NCI-H2081 (cell line): ENCODE measurements at regions not wholly inside any gene's neighbourhood (a gene's known extent, or its start where the extent isn't known, plus 50 kb on each side); places are given as distances from the start of the nearest gene placed in this dataset.
"Not testable (repeated sequence)": the region's sequence is repeated elsewhere in the genome, so short reads cannot be mapped to it uniquely, and the experiment has no call there.

Source experiments
- DNase-seq, 2 experiments: peaks; one replicate each; lab custom pipeline; 2025; lab: John Stamatoyannopoulos, UW

DNA sequence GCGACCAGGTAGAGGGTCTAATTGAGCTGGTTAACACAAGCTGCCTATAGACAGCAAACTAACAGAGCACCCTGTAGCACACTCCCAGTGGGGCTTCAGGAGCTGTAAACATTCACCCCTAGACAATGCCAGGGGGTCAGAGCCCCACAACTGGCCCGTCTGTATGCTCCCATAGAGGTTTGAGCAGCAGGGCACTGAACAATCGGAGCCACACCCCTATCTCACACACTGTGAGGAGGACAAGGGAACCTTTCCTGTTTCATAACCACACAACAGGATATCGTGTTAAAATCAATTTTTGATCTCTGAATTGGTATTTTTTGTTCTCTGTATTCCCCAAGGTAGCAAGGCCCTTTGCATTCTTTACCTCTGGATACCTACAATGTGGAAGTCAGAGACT, 266.1 kb downstream of the SPRY2 start:
- DNase-seq, result no peak

GRCh38 chr13:80074143-80074752, 266.7 kb downstream of the SPRY2 start:
- DNase-seq, result no peak

DNA sequence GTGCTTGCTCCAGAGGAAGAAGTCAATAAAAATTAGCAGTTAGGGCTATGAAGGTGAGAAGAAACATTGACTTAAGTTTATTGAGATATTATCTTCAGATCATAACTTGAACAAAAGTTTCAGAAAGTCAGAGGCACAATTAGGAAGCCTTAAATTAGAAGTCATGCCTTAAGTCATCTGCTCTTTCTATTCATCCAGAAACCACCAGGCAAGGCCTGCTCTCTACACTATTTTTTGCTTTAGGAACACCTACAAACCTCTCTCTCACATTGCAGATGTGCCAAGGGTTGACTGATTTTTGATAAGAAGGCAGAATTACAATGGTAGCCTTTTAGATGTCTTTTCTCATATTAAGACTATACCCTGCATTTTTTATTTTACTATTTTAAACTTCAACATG, 268.7 kb downstream of the SPRY2 start:
- DNase-seq, result no peak

- no peak for DNase-seq
Measured at GRCh38 chr13:80070024-80070703, 270.8 kb downstream of the SPRY2 start.

DNA sequence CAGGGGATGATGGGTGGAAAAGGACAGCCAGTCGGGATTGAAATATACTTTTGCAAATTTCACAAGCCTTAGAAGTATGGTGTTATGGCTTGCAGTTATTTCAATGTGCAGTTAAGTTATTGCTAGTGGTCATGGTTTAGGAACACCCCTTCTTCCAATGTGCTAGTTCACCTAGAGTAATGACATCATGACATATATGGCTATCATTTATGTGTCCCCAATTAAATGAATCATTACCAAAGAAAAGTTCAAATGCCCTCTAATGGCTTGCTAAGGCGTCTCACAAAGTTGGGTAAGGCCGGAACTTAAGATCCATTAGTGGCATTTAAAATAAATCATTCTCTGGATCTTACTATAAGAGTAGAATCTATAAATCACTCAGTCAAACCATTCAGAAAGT, 271.6 kb downstream of the SPRY2 start:
- DNase-seq, result no peak

DNA sequence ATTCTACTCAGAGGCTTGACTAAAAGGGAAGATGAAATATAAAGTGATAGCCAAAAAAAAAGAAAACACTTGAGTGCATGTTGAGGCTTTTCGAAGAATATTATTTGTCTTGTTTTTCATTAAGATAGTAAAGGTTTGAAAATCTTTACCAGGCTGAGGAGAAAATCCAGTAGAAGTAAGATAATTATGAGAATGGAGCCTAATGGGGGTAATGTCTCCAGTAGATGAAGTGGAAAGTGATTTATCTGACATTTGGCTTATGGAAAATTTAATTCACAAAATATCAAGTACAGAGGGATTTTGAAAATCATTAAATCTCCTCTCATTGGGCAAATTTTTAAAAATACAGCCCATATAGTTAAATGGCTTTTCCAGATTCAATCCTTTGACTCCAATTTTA, 274.9 kb downstream of the SPRY2 start:
- no peak for DNase-seq

- not testable (repeated sequence) for DNase-seq
Measured at GRCh38 chr13:80062416-80062815, 278.5 kb downstream of the SPRY2 start.

DNA sequence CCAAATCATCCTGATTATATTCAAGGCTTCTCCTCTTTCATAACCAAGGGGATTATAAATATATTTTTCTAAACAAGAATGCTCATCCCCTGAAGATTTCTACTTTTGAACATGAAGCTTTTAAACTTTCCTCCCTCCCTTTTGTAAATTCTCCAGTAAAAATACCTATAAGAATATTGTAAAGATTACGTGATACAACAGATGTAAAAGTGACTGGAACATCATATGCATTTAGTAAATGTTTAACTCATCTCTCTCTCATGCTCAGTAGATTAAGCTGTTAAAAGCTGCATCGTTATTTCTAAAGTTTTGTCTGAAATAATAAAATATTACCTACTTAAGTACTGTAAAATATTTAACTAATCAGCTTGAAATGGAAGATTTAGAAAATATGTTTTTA, 281.1 kb downstream of the SPRY2 start:
- DNase-seq, result no peak

DNA sequence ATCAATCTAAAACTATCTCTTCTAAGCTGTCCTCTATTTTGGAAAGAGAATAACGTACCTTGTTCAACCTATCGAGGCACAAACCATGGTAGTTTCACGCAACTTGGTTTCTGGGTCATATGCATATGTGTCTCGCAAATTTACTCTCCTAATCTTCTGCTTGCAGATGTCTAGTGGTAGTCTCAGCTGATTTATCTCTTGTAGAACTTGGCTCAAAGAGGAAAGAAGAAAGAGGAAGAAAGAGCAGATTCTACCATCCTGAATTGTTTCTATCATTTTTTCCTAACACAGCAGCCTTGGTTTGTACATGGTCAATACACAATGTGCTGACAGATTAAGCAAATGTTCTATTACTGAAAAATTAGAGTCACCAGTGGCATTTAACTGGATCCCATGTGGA, 282.3 kb downstream of the SPRY2 start:
- no peak for DNase-seq

- no peak for DNase-seq
Measured at GRCh38 chr13:80055847-80056246, 285.1 kb downstream of the SPRY2 start.

DNA sequence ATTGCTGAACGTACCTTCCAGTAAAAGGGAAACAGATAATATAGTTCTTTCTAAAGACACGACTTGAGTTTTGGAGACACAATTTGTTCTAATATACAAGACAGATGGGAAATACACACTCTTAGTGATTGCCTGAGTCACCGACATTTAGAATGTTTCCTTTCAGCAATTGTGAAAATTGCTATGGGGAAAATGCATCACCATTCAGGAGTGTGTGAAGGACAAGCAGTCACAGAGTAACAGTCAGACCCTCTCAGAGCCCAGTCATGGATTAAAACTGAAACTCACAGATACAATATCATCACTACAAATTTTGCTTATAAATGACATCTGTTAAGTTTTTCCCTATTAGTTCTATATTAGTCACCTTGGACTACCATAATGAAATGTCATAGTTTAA, 286.1 kb downstream of the SPRY2 start:
- DNase-seq, result no peak

DNA sequence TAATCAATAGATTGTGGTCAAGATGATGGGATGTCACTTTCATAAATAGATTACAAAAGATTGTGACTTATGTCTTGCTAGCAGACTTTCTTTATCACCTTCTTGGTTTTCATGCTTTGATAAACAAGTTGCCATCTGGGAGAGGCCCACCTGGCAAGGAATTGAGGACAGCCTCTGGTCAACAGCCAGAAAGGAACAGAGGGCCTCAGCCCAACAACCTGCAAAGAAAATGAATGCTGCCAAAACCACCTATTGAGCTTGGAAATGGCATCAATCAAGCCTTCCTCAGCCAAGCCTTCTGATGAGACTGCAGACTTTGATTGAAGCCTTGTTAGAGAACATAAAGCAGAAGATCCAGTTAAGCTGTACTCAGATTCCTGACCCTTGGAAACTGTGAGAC, 288.6 kb downstream of the SPRY2 start:
- DNase-seq, result no peak

DNA sequence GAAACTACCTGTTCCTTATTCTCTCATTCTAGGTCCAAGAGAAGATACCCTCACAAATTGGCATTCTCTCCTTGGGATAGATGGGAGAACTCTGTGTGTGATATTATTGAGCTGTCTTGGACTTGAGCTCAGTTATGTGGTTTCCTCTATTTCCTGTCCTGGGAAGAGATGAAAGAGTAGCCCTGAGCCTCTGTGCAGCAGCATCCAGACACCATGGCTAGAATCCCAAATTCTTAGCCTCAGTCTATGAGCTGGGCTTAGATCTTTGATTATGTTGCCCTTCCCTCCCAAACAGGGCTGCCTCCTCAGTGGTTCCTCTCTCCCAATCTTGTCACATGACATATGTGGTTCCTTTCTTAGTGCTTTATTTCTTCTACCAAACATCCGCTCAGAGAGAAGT, 290.7 kb downstream of the SPRY2 start:
- DNase-seq, result no peak

GRCh38 chr13:80048802-80049201, 292.1 kb downstream of the SPRY2 start:
- peak; percentile 37 to 69 for DNase-seq

DNA sequence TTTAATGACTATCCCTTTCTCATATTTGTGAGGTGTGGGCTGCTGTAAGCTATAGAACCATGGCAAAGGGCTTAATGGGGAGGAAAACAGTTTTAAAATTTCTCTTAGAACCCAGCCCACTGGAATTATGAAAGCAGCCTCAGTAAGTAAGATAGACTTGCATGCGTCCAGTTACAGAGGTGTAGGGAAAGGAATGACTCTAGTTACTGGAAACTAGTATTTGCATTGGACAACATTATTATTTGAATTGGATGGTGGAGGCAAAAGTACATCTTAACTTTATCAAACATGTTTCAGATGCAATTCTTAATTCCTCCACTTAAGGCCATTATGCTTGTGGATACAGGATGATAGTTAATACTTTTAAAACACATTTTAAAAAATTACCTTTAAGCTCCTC, 292.9 kb downstream of the SPRY2 start:
- no peak for DNase-seq

DNA sequence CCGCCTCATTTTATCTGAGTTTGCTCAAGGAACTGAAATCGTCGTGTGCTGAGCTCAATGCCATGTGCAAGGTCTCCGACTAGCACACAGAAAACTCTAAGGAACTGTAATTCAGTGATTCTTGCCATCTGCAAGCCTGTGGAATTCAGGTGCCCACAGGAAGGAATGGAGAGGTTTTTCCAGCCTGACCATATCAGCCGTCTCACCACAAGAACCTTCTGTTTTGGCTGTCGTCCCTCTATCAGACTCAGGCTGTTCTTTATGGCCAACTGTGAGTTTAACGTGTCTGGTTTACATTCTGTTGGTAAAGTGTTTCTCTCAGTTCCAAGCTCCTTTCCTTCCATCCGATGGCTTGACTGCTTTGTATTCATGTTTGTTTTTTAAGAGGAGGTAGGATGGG, 293.5 kb downstream of the SPRY2 start:
- DNase-seq, result no peak

DNA sequence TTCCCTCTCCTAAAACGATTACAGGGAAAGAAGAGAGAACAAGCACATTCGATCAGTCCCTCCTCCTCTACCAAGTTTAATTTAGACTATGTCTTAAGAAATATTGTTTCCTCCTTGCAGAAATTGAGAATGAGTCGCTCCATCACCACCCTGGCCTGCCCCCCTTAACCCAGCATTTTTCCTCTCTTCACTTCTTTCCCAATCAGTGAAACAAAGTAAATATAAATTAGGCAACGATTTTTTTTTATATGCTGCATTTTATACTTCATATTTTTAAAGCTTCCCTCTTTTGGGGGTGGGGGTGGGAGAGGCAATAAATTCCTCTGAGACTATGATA, 300.0 kb downstream of the SPRY2 start:
- DNase-seq, result no peak

GRCh38 chr13:80040196-80040980, 300.5 kb downstream of the SPRY2 start:
- DNase-seq, result no peak

DNA sequence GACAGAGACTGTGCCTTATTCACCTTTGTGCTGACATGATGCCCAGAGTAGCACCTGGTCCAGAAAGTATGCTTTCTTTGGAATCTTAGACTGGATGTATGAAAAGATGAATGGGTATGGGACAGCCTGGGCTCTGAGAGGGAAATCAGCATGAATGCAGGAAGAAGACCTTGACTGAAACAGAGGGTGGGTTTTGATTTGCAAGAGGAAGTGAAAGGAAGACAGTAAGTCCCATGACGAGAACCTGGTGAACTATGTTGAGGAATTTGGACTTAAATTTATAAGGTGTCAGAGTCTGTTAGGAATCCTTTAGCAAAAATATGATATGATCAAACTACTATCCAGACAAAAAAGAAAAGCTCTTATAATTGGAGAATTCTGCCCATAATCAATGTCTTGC, 301.9 kb downstream of the SPRY2 start:
- no peak for DNase-seq

DNA sequence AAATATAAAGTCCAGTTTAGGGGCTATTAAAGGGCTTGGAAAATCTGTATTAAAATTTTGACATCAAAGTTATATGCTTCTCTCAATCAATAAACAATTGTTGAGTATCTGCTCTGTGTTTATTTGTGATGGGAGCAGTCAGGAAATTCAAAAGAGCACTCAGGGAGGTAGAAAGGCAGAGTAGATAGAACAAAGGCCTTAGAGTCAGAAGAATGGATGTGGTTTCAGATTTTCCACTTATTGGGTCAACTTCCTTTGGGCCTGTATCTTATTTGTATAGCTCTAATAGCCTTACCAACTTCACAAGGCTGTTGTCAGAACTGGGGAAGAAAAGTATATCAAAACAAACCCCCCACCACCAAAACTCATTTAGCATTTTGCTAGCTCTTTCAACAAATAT, 302.6 kb downstream of the SPRY2 start:
- no peak for DNase-seq

DNA sequence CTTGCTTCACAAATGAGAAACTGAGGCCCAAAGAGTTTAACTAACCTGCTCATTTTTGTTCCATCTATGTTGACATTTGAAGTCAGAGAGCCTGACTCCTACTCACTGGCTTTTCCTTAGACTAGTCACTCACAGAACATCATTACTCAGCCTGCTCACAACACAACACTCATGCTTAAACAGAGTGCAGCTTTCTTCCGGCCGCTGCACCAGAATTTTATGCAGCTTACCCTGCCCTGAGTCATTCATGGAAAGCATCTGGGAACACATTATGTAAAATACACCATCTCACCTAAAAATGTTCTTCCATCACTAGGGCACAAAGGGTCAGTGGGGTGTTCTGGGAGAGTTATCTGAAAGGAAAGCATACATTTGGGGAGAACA, 303.4 kb downstream of the SPRY2 start:
- no peak for DNase-seq

- DNase-seq, result no peak
Measured at GRCh38 chr13:80036845-80037504, 304.0 kb downstream of the SPRY2 start.

GRCh38 chr13:80035096-80035495, 305.8 kb downstream of the SPRY2 start:
- DNase-seq, result no peak
